ENCODE measurements at regions not wholly inside any gene's neighbourhood (a gene's known extent, or its start where the extent isn't known, plus 50 kb on each side); places are given as distances from the start of the nearest gene placed in this dataset.

DNA sequence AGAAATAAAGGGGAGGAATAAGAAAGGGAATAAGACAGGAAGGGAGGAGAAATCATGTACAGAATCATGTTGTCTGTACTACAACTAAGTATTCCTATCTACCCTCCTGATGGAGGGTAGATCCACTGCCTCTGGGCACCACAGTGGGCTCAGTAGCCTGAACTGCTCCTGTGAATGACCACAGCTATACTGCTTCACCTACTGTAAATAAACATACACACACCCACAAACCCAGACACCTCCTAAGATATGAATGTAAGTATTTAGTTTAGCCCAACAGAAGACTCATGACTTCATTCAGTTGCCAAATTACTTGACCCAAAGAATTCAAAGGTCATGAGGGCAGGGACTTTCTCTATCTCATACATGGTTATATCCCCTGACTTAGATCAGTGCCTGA lies 177.3 kb upstream of the C11orf58 start:
- no peak overlapping the region for H2AFZ ChIP-seq (ENCODE audit: low read depth, low read length)
- no peaks in the 10 kb centered on the region for H4K20me1 ChIP-seq (ENCODE audit: insufficient read depth, low read length)
- H3K9ac ChIP-seq (ENCODE audit: low read length) = no peak overlapping the region
- no peak overlapping the region for H3K4me3 ChIP-seq (ENCODE audit: low read length)
- H3K79me2 ChIP-seq (ENCODE audit: low read length) = no peaks in the 10 kb centered on the region
- H3K27ac ChIP-seq (ENCODE audit: low read length) = no peak overlapping the region
- TF ChIP-seq EZH2phosphoT487 (IDR thresholded peaks at IDR 0.05; ENCODE audit: low read depth) = no peak
- TF ChIP-seq, protein P1, sequence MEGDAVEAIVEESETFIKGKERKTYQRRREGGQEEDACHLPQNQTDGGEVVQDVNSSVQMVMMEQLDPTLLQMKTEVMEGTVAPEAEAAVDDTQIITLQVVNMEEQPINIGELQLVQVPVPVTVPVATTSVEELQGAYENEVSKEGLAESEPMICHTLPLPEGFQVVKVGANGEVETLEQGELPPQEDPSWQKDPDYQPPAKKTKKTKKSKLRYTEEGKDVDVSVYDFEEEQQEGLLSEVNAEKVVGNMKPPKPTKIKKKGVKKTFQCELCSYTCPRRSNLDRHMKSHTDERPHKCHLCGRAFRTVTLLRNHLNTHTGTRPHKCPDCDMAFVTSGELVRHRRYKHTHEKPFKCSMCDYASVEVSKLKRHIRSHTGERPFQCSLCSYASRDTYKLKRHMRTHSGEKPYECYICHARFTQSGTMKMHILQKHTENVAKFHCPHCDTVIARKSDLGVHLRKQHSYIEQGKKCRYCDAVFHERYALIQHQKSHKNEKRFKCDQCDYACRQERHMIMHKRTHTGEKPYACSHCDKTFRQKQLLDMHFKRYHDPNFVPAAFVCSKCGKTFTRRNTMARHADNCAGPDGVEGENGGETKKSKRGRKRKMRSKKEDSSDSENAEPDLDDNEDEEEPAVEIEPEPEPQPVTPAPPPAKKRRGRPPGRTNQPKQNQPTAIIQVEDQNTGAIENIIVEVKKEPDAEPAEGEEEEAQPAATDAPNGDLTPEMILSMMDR (IDR thresholded peaks at IDR 0.05; ENCODE audit: low read depth, low read length) = no peak
- H3K4me2 ChIP-seq (ENCODE audit: low read length) = no peak overlapping the region
- no peaks in the 10 kb centered on the region for H3K36me3 ChIP-seq (replicated peaks; ENCODE audit: low read depth, low read length)
- H3K27me3 ChIP-seq (ENCODE audit: low read depth, low read length) = no peaks in the 10 kb centered on the region
- no peaks in the 10 kb centered on the region for H3K9me3 ChIP-seq (ENCODE audit: insufficient read depth, low read length)
- no peaks in the 10 kb centered on the region for H3K4me1 ChIP-seq (ENCODE audit: low read length)

- no peaks in the 10 kb centered on the region for H4K20me1 ChIP-seq (ENCODE audit: insufficient read depth, low read length)
- H3K27ac ChIP-seq (ENCODE audit: low read length) = no peak overlapping the region
- H3K79me2 ChIP-seq (ENCODE audit: low read length) = no peaks in the 10 kb centered on the region
- H3K9ac ChIP-seq (ENCODE audit: low read length) = no peak overlapping the region
- no peak overlapping the region for H3K4me2 ChIP-seq (ENCODE audit: low read length)
- H3K4me3 ChIP-seq (ENCODE audit: low read length) = no peak overlapping the region
- H3K9me3 ChIP-seq (ENCODE audit: insufficient read depth, low read length) = no peaks in the 10 kb centered on the region
- no peaks in the 10 kb centered on the region for H3K27me3 ChIP-seq (ENCODE audit: low read depth, low read length)
- TF ChIP-seq, protein P1 (IDR thresholded peaks at IDR 0.05; ENCODE audit: low read depth, low read length) = no peak
- TF ChIP-seq EZH2phosphoT487 (IDR thresholded peaks at IDR 0.05; ENCODE audit: low read depth) = no peak
- no peak overlapping the region for H2AFZ ChIP-seq (ENCODE audit: low read depth, low read length)
- H3K36me3 ChIP-seq (replicated peaks; ENCODE audit: low read depth, low read length) = no peaks in the 10 kb centered on the region
- H3K4me1 ChIP-seq (ENCODE audit: low read length) = no peaks in the 10 kb centered on the region
Measured at GRCh38 chr11:16558494-16558893, 180.0 kb upstream of the C11orf58 start.

- Histone ChIP-seq H3K27ac (ENCODE audit: low read length) (no peak overlapping the region), H3K4me2 (ENCODE audit: low read length) (no peak overlapping the region), H3K9me3 (ENCODE audit: insufficient read depth, low read length) (no peaks in the 10 kb centered on the region), H3K4me3 (ENCODE audit: low read length) (no peak overlapping the region), H3K79me2 (ENCODE audit: low read length) (no peaks in the 10 kb centered on the region), H2AFZ (ENCODE audit: low read depth, low read length) (no peak overlapping the region), H3K9ac (ENCODE audit: low read length) (no peak overlapping the region), H3K4me1 (ENCODE audit: low read length) (no peaks in the 10 kb centered on the region), H4K20me1 (ENCODE audit: insufficient read depth, low read length) (no peaks in the 10 kb centered on the region), H3K36me3 (replicated peaks; ENCODE audit: low read depth, low read length) (no peaks in the 10 kb centered on the region), H3K27me3 (ENCODE audit: low read depth, low read length) (no peaks in the 10 kb centered on the region)
- TF ChIP-seq, protein P1 (IDR thresholded peaks at IDR 0.05; ENCODE audit: low read depth, low read length) = no peak
- no peak for TF ChIP-seq EZH2phosphoT487 (IDR thresholded peaks at IDR 0.05; ENCODE audit: low read depth)
Measured at GRCh38 chr11:16555956-16556355, 182.5 kb upstream of the C11orf58 start.

DNA sequence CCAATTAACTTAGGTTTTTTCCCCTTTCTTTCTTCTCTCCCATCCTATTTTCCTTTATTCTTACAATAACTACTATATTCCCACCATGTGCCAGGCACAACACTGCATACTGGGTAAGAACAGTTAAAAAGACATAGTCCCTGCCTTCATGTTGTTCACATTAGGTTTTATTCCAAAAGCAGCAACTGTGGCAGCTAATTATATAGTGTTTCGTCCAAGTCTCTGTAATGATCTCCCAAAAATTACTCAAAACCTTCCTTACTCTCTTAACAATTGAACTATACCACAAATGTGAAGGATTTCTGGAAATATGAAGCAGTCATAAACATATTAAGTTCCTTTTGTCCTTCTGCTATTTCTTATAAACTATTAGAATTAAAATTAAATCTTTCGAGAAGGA lies 184.1 kb upstream of the C11orf58 start:
- H3K4me2 ChIP-seq (ENCODE audit: low read length) = no peak overlapping the region
- no peaks in the 10 kb centered on the region for H3K27me3 ChIP-seq (ENCODE audit: low read depth, low read length)

More for the DNA sequence above, 184.1 kb upstream of the C11orf58 start:
- Histone ChIP-seq H3K9ac (ENCODE audit: low read length) (no peak overlapping the region), H3K4me3 (ENCODE audit: low read length) (no peak overlapping the region), H3K4me1 (ENCODE audit: low read length) (no peaks in the 10 kb centered on the region), H3K9me3 (ENCODE audit: insufficient read depth, low read length) (no peaks in the 10 kb centered on the region; the same call in 1 of the 2 replicates), H2AFZ (ENCODE audit: low read depth, low read length) (no peak overlapping the region), H3K27ac (ENCODE audit: low read length) (no peak overlapping the region), H3K79me2 (ENCODE audit: low read length) (no peaks in the 10 kb centered on the region), H3K36me3 (replicated peaks; ENCODE audit: low read depth, low read length) (no peaks in the 10 kb centered on the region), H4K20me1 (ENCODE audit: insufficient read depth, low read length) (no peaks in the 10 kb centered on the region)
- TF ChIP-seq, protein P1 (IDR thresholded peaks at IDR 0.05; ENCODE audit: low read depth, low read length) = no peak
